ENCODE measurements at regions not wholly inside any gene's neighbourhood (a gene's known extent, or its start where the extent isn't known, plus 50 kb on each side); places are given as distances from the start of the nearest gene placed in this dataset.

DNA sequence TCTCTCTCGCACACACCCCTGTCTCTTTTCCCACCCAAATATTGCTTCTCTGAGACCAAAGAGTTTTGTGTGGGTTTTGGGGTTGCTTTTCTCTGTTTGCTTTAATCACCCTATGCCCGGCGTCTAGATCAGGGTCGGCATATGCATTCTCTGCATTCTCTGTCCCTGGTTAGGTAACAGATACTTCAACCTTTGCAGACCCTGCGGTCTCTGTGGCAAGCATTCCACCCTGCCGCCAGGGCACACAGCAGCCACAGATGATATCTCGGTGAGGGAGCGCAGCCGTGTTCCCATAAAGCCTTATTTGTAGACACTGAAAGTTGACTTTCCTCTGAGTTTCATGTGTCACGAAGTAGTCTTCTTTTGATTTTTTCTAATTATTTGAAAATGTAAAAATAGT lies 110.4 kb upstream of the FZD10 start:
- DNase-seq = no peak

DNA sequence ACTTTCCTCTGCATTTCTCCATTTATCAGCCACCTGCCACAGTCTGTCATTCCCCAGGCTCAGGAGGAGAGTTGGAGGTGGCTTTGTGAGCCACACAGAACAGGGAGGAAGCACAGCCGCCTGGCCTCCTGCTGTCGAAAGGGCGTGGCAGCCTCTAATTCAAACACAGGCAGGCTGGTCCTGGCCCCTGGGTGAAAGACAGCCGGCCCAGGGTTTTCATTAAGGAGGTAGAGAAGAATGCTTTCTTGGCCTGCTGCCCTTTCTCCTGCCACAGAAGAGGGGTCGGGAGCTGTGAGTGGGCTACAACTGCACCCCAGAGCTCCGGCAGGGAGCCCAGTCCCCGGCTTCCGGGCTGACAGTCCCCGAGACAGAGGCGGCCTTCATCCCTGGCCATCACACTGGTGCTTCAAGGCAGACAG lies 108.6 kb upstream of the FZD10 start:
- Histone ChIP-seq H3K9me3 (ENCODE audit: control insufficient read depth, low read length) (no peaks in the 10 kb centered on the region), H3K4me1 (ENCODE audit: control insufficient read depth, insufficient read depth, low read depth, low read length) (no peaks in the 10 kb centered on the region), H4K91ac (ENCODE audit: low read length) (no peak overlapping the region), H2BK5ac (ENCODE audit: low read depth, low read length, poor library complexity, severe bottlenecking) (no peak overlapping the region), H3K79me1 (replicated peaks; ENCODE audit: low read length, poor library complexity, severe bottlenecking) (no peaks in the 10 kb centered on the region), H3K4me2 (ENCODE audit: low read length, poor library complexity, severe bottlenecking) (no peak overlapping the region), H3K14ac (ENCODE audit: low read length in 2 of 2) (no peak overlapping the region), H3K36me3 (ENCODE audit: control insufficient read depth in 1 of 2, insufficient read depth in 2 of 2, low read depth in 1 of 2, low read length in 2 of 2) (no peaks in the 10 kb centered on the region), H3K27ac (ENCODE audit: low read length, poor library complexity, severe bottlenecking) (no peak overlapping the region), H2BK15ac (ENCODE audit: low read depth, poor library complexity, severe bottlenecking) (no peak overlapping the region), H3K4me3 (ENCODE audit: insufficient read depth in 1 of 2, low read depth in 1 of 2, low read length in 2 of 2) (no peak overlapping the region), H3K23ac (ENCODE audit: low read length in 2 of 2) (no peak overlapping the region), H2AFZ (ENCODE audit: low read depth, low read length) (no peak overlapping the region), H4K8ac (ENCODE audit: low read length) (no peak overlapping the region), H2BK120ac (ENCODE audit: low read depth, low read length) (no peak overlapping the region), H2BK12ac (ENCODE audit: low read length in 2 of 2) (no peak overlapping the region), H3K9ac (ENCODE audit: low read length) (no peak overlapping the region), H3K18ac (ENCODE audit: low read depth in 1 of 2, low read length in 2 of 2) (no peak overlapping the region), H3K27me3 (ENCODE audit: control insufficient read depth in 1 of 2, insufficient read depth in 1 of 2, low read length in 2 of 2) (peaks cover 0 to 34% of the 10 kb centered on the region in 2 experiments), H3K4ac (ENCODE audit: low read depth in 1 of 2, low read length in 2 of 2) (no peak overlapping the region), H2AK5ac (ENCODE audit: low read length, severe bottlenecking) (no peak overlapping the region)
- WGBS = 56% methylated on average over 10 of the region's 10 CpGs
- no peak for DNase-seq

More for the DNA sequence above, 110.4 kb upstream of the FZD10 start:
- no peak overlapping the region for H3K9ac ChIP-seq (ENCODE audit: low read length)
- H4K8ac ChIP-seq (ENCODE audit: low read length) = no peak overlapping the region
- H4K91ac ChIP-seq (ENCODE audit: low read length) = no peak overlapping the region
- no peak overlapping the region for H3K4ac ChIP-seq (ENCODE audit: low read depth in 1 of 2, low read length in 2 of 2)
- H2AFZ ChIP-seq (ENCODE audit: low read depth, low read length) = no peak overlapping the region
- no peak overlapping the region for H2BK12ac ChIP-seq (ENCODE audit: low read length in 2 of 2)
- H3K4me3 ChIP-seq (ENCODE audit: insufficient read depth in 1 of 2, low read depth in 1 of 2, low read length in 2 of 2) = no peak overlapping the region
- H3K27me3 ChIP-seq (ENCODE audit: control insufficient read depth in 1 of 2, insufficient read depth in 1 of 2, low read length in 2 of 2) = peaks cover 0 to 39% of the 10 kb centered on the region in 2 experiments
- no peaks in the 10 kb centered on the region for H3K4me1 ChIP-seq (ENCODE audit: control insufficient read depth, insufficient read depth, low read depth, low read length)
- H2BK5ac ChIP-seq (ENCODE audit: low read depth, low read length, poor library complexity, severe bottlenecking) = no peak overlapping the region
- WGBS = 76% methylated on average over 9 of the region's 10 CpGs
- H3K4me2 ChIP-seq (ENCODE audit: low read length, poor library complexity, severe bottlenecking) = no peak overlapping the region
- H3K9me3 ChIP-seq (ENCODE audit: control insufficient read depth, low read length) = no peaks in the 10 kb centered on the region
- H2BK120ac ChIP-seq (ENCODE audit: low read depth, low read length) = no peak overlapping the region
- no peaks in the 10 kb centered on the region for H3K36me3 ChIP-seq (ENCODE audit: control insufficient read depth in 1 of 2, insufficient read depth in 2 of 2, low read depth in 1 of 2, low read length in 2 of 2)
- H2AK5ac ChIP-seq (ENCODE audit: low read length, severe bottlenecking) = no peak overlapping the region
- H3K18ac ChIP-seq (ENCODE audit: low read depth in 1 of 2, low read length in 2 of 2) = no peak overlapping the region
- no peak overlapping the region for H3K23ac ChIP-seq (ENCODE audit: low read length in 2 of 2)
- H3K79me1 ChIP-seq (replicated peaks; ENCODE audit: low read length, poor library complexity, severe bottlenecking) = no peaks in the 10 kb centered on the region
- H3K27ac ChIP-seq (ENCODE audit: low read length, poor library complexity, severe bottlenecking) = no peak overlapping the region
- no peak overlapping the region for H3K14ac ChIP-seq (ENCODE audit: low read length in 2 of 2)
- H2BK15ac ChIP-seq (ENCODE audit: low read depth, poor library complexity, severe bottlenecking) = no peak overlapping the region

GRCh38 chr12:130054803-130055202 lies 107.5 kb upstream of the FZD10 start:
- H3K4me3 ChIP-seq (ENCODE audit: insufficient read depth in 1 of 2, low read depth in 1 of 2, low read length in 2 of 2) = no peak overlapping the region
- no peak overlapping the region for H3K9ac ChIP-seq (ENCODE audit: low read length)

DNA sequence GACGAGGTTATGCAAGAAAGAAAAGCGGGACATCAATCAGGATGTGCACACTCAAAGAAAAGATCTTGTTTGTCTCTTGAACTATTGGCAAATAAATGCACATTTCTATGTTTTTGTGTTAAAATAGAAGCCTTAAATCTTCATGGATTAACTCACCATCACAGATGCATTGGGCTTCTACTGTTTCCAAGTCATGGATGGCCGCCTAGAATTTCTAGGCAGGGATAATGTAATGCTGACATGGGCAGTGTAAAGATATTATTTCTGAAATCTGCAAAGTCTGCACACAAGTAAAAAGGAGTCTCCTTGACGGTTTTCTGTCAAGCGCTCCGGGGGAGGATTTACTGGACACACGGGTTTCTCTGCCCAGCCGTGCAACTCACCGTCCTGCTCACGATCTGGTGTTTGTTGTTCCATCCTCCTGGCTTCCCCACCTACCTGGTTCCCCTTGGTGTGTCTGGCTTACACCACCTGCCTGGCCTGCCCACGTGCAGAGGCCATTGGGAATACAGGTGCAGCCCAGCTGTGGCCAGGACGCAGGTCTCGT lies 103.3 kb upstream of the FZD10 start:
- Histone ChIP-seq H3K4me2 (ENCODE audit: low read length, poor library complexity, severe bottlenecking) (no peak overlapping the region), H3K27ac (ENCODE audit: low read length, poor library complexity, severe bottlenecking) (no peak overlapping the region), H3K14ac (ENCODE audit: low read length in 2 of 2) (no peak overlapping the region), H2BK5ac (ENCODE audit: low read depth, low read length, poor library complexity, severe bottlenecking) (no peak overlapping the region), H3K4me3 (ENCODE audit: insufficient read depth in 1 of 2, low read depth in 1 of 2, low read length in 2 of 2) (no peak overlapping the region), H3K9ac (ENCODE audit: low read length) (no peak overlapping the region), H2AK5ac (ENCODE audit: low read length, severe bottlenecking) (no peak overlapping the region), H3K23ac (ENCODE audit: low read length in 2 of 2) (no peak overlapping the region), H3K18ac (ENCODE audit: low read depth in 1 of 2, low read length in 2 of 2) (no peak overlapping the region), H2AFZ (ENCODE audit: low read depth, low read length) (no peak overlapping the region), H2BK15ac (ENCODE audit: low read depth, poor library complexity, severe bottlenecking) (no peak overlapping the region), H3K36me3 (ENCODE audit: control insufficient read depth in 1 of 2, insufficient read depth in 2 of 2, low read depth in 1 of 2, low read length in 2 of 2) (no peaks in the 10 kb centered on the region), H3K4me1 (ENCODE audit: control insufficient read depth, insufficient read depth, low read depth, low read length) (no peaks in the 10 kb centered on the region), H2BK120ac (ENCODE audit: low read depth, low read length) (no peak overlapping the region), H3K9me3 (ENCODE audit: control insufficient read depth, low read length) (no peaks in the 10 kb centered on the region), H2BK12ac (ENCODE audit: low read length in 2 of 2) (no peak overlapping the region), H4K8ac (ENCODE audit: low read length) (no peak overlapping the region), H3K79me1 (replicated peaks; ENCODE audit: low read length, poor library complexity, severe bottlenecking) (no peaks in the 10 kb centered on the region), H4K91ac (ENCODE audit: low read length) (no peak overlapping the region), H3K27me3 (ENCODE audit: control insufficient read depth in 1 of 2, insufficient read depth in 1 of 2, low read length in 2 of 2) (peaks cover 0 to 10% of the 10 kb centered on the region in 2 experiments), H3K4ac (ENCODE audit: low read depth in 1 of 2, low read length in 2 of 2) (no peak overlapping the region)
- WGBS = 82% methylated on average over 13 of the region's 13 CpGs
- DNase-seq = no peak

More at GRCh38 chr12:130054803-130055202, 107.5 kb upstream of the FZD10 start:
- Histone ChIP-seq H3K4me2 (ENCODE audit: low read length, poor library complexity, severe bottlenecking) (no peak overlapping the region), H3K14ac (ENCODE audit: low read length in 2 of 2) (no peak overlapping the region), H3K27me3 (ENCODE audit: control insufficient read depth in 1 of 2, insufficient read depth in 1 of 2, low read length in 2 of 2) (peaks cover 0 to 29% of the 10 kb centered on the region in 2 experiments), H2BK12ac (ENCODE audit: low read length in 2 of 2) (no peak overlapping the region), H4K91ac (ENCODE audit: low read length) (no peak overlapping the region), H2BK15ac (ENCODE audit: low read depth, poor library complexity, severe bottlenecking) (no peak overlapping the region), H3K9me3 (ENCODE audit: control insufficient read depth, low read length) (no peaks in the 10 kb centered on the region), H2BK120ac (ENCODE audit: low read depth, low read length) (no peak overlapping the region), H3K4ac (ENCODE audit: low read depth in 1 of 2, low read length in 2 of 2) (no peak overlapping the region), H2AK5ac (ENCODE audit: low read length, severe bottlenecking) (no peak overlapping the region), H2AFZ (ENCODE audit: low read depth, low read length) (no peak overlapping the region), H3K36me3 (ENCODE audit: control insufficient read depth in 1 of 2, insufficient read depth in 2 of 2, low read depth in 1 of 2, low read length in 2 of 2) (no peaks in the 10 kb centered on the region), H3K79me1 (replicated peaks; ENCODE audit: low read length, poor library complexity, severe bottlenecking) (no peaks in the 10 kb centered on the region), H3K23ac (ENCODE audit: low read length in 2 of 2) (no peak overlapping the region), H2BK5ac (ENCODE audit: low read depth, low read length, poor library complexity, severe bottlenecking) (no peak overlapping the region), H4K8ac (ENCODE audit: low read length) (no peak overlapping the region), H3K4me1 (ENCODE audit: control insufficient read depth, insufficient read depth, low read depth, low read length) (no peaks in the 10 kb centered on the region), H3K18ac (ENCODE audit: low read depth in 1 of 2, low read length in 2 of 2) (no peak overlapping the region), H3K27ac (ENCODE audit: low read length, poor library complexity, severe bottlenecking) (no peak overlapping the region)
- peak; percentile 47 for DNase-seq
- WGBS = 93% methylated on average over 5 of the region's 5 CpGs

Data from mesenchymal stem cell (in vitro differentiated cells and primary cell).